ENCODE measurements at regions not wholly inside any gene's neighbourhood (a gene's known extent, or its start where the extent isn't known, plus 50 kb on each side); places are given as distances from the start of the nearest gene placed in this dataset.

DNA sequence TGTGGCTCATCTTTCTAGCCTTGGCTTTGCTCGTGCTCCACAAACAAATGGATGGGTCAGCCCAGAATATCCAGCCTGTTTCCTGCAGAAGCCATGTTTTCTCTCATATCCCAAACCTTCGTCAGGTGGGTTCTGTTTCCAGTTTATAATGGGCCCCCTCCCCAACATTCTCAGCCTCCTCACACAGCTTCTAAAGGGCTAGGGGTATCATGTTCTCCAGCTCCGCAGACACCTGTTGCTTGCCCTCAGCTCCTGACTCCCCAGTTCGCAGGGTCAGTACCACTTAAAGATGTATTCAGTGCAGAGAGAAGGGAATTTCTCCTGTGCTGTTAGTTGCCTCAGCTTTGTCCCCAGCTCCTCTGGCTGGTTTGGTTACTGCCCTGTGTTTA, 447.3 kb upstream of the JARID2 start:
- H3K9ac ChIP-seq (ENCODE audit: low read depth in 1 of 3, low read length in 3 of 3): no peak overlapping the region
- H3K27ac ChIP-seq (ENCODE audit: low read depth, low read length): no peak overlapping the region
- H3K27me3 ChIP-seq (ENCODE audit: control insufficient read depth in 3 of 3, insufficient read depth in 3 of 3, low read length in 3 of 3): no peaks in the 10 kb centered on the region
- no peak overlapping the region for H3K4me3 ChIP-seq (ENCODE audit: low read length in 3 of 3)
- H3K36me3 ChIP-seq (ENCODE audit: control insufficient read depth in 3 of 3, insufficient read depth in 3 of 3, low read length in 3 of 3): no peaks in the 10 kb centered on the region
- no peaks in the 10 kb centered on the region for H3K4me1 ChIP-seq (ENCODE audit: control insufficient read depth in 3 of 3, insufficient read depth in 3 of 3, low read length in 3 of 3)
- no peaks in the 10 kb centered on the region for H3K9me3 ChIP-seq (ENCODE audit: control insufficient read depth in 3 of 3, low read length in 3 of 3)

DNA sequence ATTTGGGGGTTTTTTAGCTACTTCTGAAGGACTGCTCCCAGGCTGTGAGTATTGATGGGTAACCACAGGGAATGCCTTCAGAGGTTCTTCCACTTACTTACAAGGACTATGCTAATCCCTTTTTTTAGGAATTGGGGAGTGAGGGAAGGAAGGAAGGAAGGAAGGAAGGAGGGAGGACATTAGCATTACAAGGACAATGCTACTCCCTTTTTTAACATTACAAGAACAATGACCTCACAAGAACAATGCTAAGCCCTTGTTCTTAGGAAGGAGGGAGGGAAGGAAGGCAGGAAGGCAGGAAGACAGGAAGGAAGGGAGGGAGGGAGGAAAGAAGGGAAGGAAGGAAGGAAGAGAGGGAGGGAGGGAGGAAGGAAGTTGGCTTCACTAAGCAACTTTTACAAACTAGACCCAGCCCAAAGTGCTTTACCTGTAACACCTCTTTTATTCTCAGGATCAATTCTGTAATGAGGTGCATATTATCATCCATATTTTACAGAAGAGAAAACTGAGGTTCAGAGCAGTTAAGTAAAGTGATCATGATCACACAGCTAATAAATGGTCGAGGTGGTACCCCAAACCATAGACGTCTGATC, 446.8 kb upstream of the JARID2 start:
- H3K9ac ChIP-seq (ENCODE audit: low read depth in 1 of 3, low read length in 3 of 3): no peak overlapping the region
- H3K27ac ChIP-seq (ENCODE audit: low read depth, low read length): no peak overlapping the region
- H3K36me3 ChIP-seq (ENCODE audit: control insufficient read depth in 3 of 3, insufficient read depth in 3 of 3, low read length in 3 of 3): no peaks in the 10 kb centered on the region
- peaks cover 0 to 2% (median 0%) of the 10 kb centered on the region in 3 donors for H3K4me1 ChIP-seq (ENCODE audit: control insufficient read depth in 3 of 3, insufficient read depth in 3 of 3, low read length in 3 of 3)
- no peaks in the 10 kb centered on the region for H3K27me3 ChIP-seq (ENCODE audit: control insufficient read depth in 3 of 3, insufficient read depth in 3 of 3, low read length in 3 of 3)
- H3K9me3 ChIP-seq (ENCODE audit: control insufficient read depth in 3 of 3, low read length in 3 of 3): no peaks in the 10 kb centered on the region
- no peak overlapping the region for H3K4me3 ChIP-seq (ENCODE audit: low read length in 3 of 3)

GRCh38 chr6:14799928-14800327, 445.9 kb upstream of the JARID2 start:
- Histone ChIP-seq H3K27me3 (ENCODE audit: control insufficient read depth in 3 of 3, insufficient read depth in 3 of 3, low read length in 3 of 3) (no peaks in the 10 kb centered on the region), H3K36me3 (ENCODE audit: control insufficient read depth in 3 of 3, insufficient read depth in 3 of 3, low read length in 3 of 3) (no peaks in the 10 kb centered on the region), H3K9me3 (ENCODE audit: control insufficient read depth in 3 of 3, low read length in 3 of 3) (no peaks in the 10 kb centered on the region), H3K4me3 (ENCODE audit: low read length in 3 of 3) (no peak overlapping the region), H3K4me1 (ENCODE audit: control insufficient read depth in 3 of 3, insufficient read depth in 3 of 3, low read length in 3 of 3) (peaks cover 0 to 7% (median 2%) of the 10 kb centered on the region in 3 donors), H3K27ac (ENCODE audit: low read depth, low read length) (no peak overlapping the region), H3K9ac (ENCODE audit: low read depth in 1 of 3, low read length in 3 of 3) (no peak overlapping the region)

DNA sequence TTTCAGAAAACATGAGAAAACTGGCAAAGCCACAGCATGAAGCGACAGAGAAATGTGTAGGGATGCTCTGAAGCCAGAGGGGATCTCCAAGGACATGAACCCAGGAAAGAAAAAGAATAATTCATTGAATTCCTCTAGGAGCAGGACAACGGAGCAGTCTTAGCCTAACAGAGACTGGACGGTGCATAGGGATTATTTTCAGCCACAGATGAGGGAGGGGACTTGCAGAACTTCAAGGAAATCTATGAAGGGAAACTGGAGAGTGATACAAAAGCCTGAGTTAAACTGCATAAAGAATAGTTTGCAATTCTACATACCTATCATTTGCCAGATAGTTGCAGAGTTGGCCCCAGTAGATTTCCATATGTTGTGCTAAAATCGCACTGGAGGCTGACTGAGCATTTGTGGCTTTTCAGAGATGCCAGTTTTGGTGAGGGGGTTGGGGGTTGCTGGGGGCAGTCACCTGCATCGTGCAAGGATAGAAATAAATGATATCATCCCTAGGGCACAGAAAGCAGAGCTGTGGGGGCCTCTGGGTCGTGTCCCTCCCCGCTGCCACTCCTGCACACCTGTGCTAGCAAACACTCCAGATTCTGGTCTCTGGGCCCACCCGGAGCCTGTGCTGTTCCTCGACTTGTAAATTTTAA, 443.2 kb upstream of the JARID2 start:
- Histone ChIP-seq H3K27ac (ENCODE audit: low read depth, low read length) (no peak overlapping the region), H3K36me3 (ENCODE audit: control insufficient read depth in 3 of 3, insufficient read depth in 3 of 3, low read length in 3 of 3) (no peaks in the 10 kb centered on the region), H3K9me3 (ENCODE audit: control insufficient read depth in 3 of 3, low read length in 3 of 3) (no peaks in the 10 kb centered on the region), H3K27me3 (ENCODE audit: control insufficient read depth in 3 of 3, insufficient read depth in 3 of 3, low read length in 3 of 3) (no peaks in the 10 kb centered on the region), H3K4me1 (ENCODE audit: control insufficient read depth in 3 of 3, insufficient read depth in 3 of 3, low read length in 3 of 3) (peaks cover 0 to 9% (median 3%) of the 10 kb centered on the region in 3 donors), H3K9ac (ENCODE audit: low read depth in 1 of 3, low read length in 3 of 3) (no peak overlapping the region), H3K4me3 (ENCODE audit: low read length in 3 of 3) (no peak overlapping the region)

DNA sequence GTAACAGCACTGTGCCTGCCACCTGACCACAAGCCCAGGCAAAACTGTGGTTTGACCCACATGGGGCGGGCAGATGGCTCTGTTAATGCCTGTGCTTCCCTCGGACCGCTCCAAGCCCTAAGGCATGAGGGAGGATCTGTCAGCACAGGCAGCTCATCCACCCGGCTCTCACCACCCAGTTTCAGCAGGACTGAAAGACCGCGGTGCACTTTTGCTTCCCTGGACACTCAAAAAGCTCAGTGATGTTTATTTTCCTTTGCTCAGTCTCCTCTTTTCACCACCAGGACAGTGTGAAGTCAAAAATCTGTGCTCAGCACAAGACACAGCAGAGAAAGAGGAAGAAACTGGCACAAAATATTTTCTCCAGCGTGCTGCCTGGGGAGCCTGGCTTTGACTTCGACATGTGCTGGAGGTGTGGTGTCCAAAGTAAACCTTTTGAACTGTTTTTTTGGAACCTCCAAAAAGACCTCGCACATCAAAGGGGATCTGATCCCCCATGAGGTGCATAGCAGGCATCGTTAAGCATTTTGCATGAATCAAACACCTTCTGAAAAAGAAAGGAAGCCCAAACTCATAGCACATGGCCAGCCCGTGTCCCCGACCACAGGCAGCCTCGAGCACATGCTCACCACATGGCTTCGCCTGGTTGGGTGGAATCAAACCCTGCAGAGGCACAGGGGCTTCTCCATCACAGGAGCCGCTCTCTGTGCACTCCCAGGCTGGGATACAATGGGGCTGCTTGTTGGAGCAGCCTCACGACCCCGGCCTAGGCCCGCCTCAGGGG, 441.7 kb upstream of the JARID2 start:
- Histone ChIP-seq H3K4me3 (ENCODE audit: low read length in 3 of 3) (no peak overlapping the region), H3K27me3 (ENCODE audit: control insufficient read depth in 3 of 3, insufficient read depth in 3 of 3, low read length in 3 of 3) (no peaks in the 10 kb centered on the region), H3K9ac (ENCODE audit: low read depth in 1 of 3, low read length in 3 of 3) (no peak overlapping the region), H3K9me3 (ENCODE audit: control insufficient read depth in 3 of 3, low read length in 3 of 3) (no peaks in the 10 kb centered on the region), H3K36me3 (ENCODE audit: control insufficient read depth in 3 of 3, insufficient read depth in 3 of 3, low read length in 3 of 3) (no peaks in the 10 kb centered on the region), H3K4me1 (ENCODE audit: control insufficient read depth in 3 of 3, insufficient read depth in 3 of 3, low read length in 3 of 3) (peaks cover 0 to 9% (median 3%) of the 10 kb centered on the region in 3 donors), H3K27ac (ENCODE audit: low read depth, low read length) (no peak overlapping the region)

- peaks cover 0 to 9% (median 3%) of the 10 kb centered on the region in 3 donors for H3K4me1 ChIP-seq (ENCODE audit: control insufficient read depth in 3 of 3, insufficient read depth in 3 of 3, low read length in 3 of 3)
- peak overlapping the region in 1 of 3 donors; percentile 16 for H3K9ac ChIP-seq (ENCODE audit: low read depth in 1 of 3, low read length in 3 of 3)
- H3K9me3 ChIP-seq (ENCODE audit: control insufficient read depth in 3 of 3, low read length in 3 of 3): no peaks in the 10 kb centered on the region
- no peaks in the 10 kb centered on the region for H3K36me3 ChIP-seq (ENCODE audit: control insufficient read depth in 3 of 3, insufficient read depth in 3 of 3, low read length in 3 of 3)
- H3K4me3 ChIP-seq (ENCODE audit: low read length in 3 of 3): no peak overlapping the region
- no peak overlapping the region for H3K27ac ChIP-seq (ENCODE audit: low read depth, low read length)
- no peaks in the 10 kb centered on the region for H3K27me3 ChIP-seq (ENCODE audit: control insufficient read depth in 3 of 3, insufficient read depth in 3 of 3, low read length in 3 of 3)
These were observed 441.1 kb upstream of the JARID2 start for GRCh38 chr6:14804785-14805210.

GRCh38 chr6:14806101-14806500, 439.8 kb upstream of the JARID2 start:
- Histone ChIP-seq H3K4me1 (ENCODE audit: control insufficient read depth in 3 of 3, insufficient read depth in 3 of 3, low read length in 3 of 3) (peaks cover 0 to 9% (median 3%) of the 10 kb centered on the region in 3 donors), H3K27me3 (ENCODE audit: control insufficient read depth in 3 of 3, insufficient read depth in 3 of 3, low read length in 3 of 3) (no peaks in the 10 kb centered on the region), H3K36me3 (ENCODE audit: control insufficient read depth in 3 of 3, insufficient read depth in 3 of 3, low read length in 3 of 3) (no peaks in the 10 kb centered on the region), H3K9ac (ENCODE audit: low read depth in 1 of 3, low read length in 3 of 3) (no peak overlapping the region), H3K9me3 (ENCODE audit: control insufficient read depth in 3 of 3, low read length in 3 of 3) (no peaks in the 10 kb centered on the region), H3K27ac (ENCODE audit: low read depth, low read length) (no peak overlapping the region), H3K4me3 (ENCODE audit: low read length in 3 of 3) (no peak overlapping the region)

GRCh38 chr6:14807130-14807529, 438.7 kb upstream of the JARID2 start:
- Histone ChIP-seq H3K27ac (ENCODE audit: low read depth, low read length) (no peak overlapping the region), H3K27me3 (ENCODE audit: control insufficient read depth in 3 of 3, insufficient read depth in 3 of 3, low read length in 3 of 3) (no peaks in the 10 kb centered on the region), H3K4me3 (ENCODE audit: low read length in 3 of 3) (no peak overlapping the region), H3K9me3 (ENCODE audit: control insufficient read depth in 3 of 3, low read length in 3 of 3) (no peaks in the 10 kb centered on the region), H3K4me1 (ENCODE audit: control insufficient read depth in 3 of 3, insufficient read depth in 3 of 3, low read length in 3 of 3) (peaks cover 0 to 9% (median 3%) of the 10 kb centered on the region in 3 donors), H3K9ac (ENCODE audit: low read depth in 1 of 3, low read length in 3 of 3) (no peak overlapping the region), H3K36me3 (ENCODE audit: control insufficient read depth in 3 of 3, insufficient read depth in 3 of 3, low read length in 3 of 3) (no peaks in the 10 kb centered on the region)

GRCh38 chr6:14807971-14808370, 437.9 kb upstream of the JARID2 start:
- H3K36me3 ChIP-seq (ENCODE audit: control insufficient read depth in 3 of 3, insufficient read depth in 3 of 3, low read length in 3 of 3): no peaks in the 10 kb centered on the region
- no peak overlapping the region for H3K27ac ChIP-seq (ENCODE audit: low read depth, low read length)
- no peak overlapping the region for H3K9ac ChIP-seq (ENCODE audit: low read depth in 1 of 3, low read length in 3 of 3)
- H3K4me1 ChIP-seq (ENCODE audit: control insufficient read depth in 3 of 3, insufficient read depth in 3 of 3, low read length in 3 of 3): peaks cover 0 to 9% (median 3%) of the 10 kb centered on the region in 3 donors
- H3K4me3 ChIP-seq (ENCODE audit: low read length in 3 of 3): no peak overlapping the region
- no peaks in the 10 kb centered on the region for H3K27me3 ChIP-seq (ENCODE audit: control insufficient read depth in 3 of 3, insufficient read depth in 3 of 3, low read length in 3 of 3)
- no peaks in the 10 kb centered on the region for H3K9me3 ChIP-seq (ENCODE audit: control insufficient read depth in 3 of 3, low read length in 3 of 3)

GRCh38 chr6:14810021-14810420, 435.8 kb upstream of the JARID2 start:
- no peaks in the 10 kb centered on the region for H3K27me3 ChIP-seq (ENCODE audit: control insufficient read depth in 3 of 3, insufficient read depth in 3 of 3, low read length in 3 of 3)
- no peaks in the 10 kb centered on the region for H3K36me3 ChIP-seq (ENCODE audit: control insufficient read depth in 3 of 3, insufficient read depth in 3 of 3, low read length in 3 of 3)
- no peak overlapping the region for H3K27ac ChIP-seq (ENCODE audit: low read depth, low read length)
- H3K9ac ChIP-seq (ENCODE audit: low read depth in 1 of 3, low read length in 3 of 3): no peak overlapping the region
- H3K4me3 ChIP-seq (ENCODE audit: low read length in 3 of 3): no peak overlapping the region
- H3K9me3 ChIP-seq (ENCODE audit: control insufficient read depth in 3 of 3, low read length in 3 of 3): no peaks in the 10 kb centered on the region
- H3K4me1 ChIP-seq (ENCODE audit: control insufficient read depth in 3 of 3, insufficient read depth in 3 of 3, low read length in 3 of 3): peaks cover 0 to under 1% (median under 1%) of the 10 kb centered on the region in 3 donors
